Breast epithelium (tissue), 4 donors: ENCODE measurements at regions not wholly inside any gene's neighbourhood (a gene's known extent, or its start where the extent isn't known, plus 50 kb on each side); places are given as distances from the start of the nearest gene placed in this dataset.

Experiments used
- DNase-seq, 2 donors: peaks; one replicate each; pipeline ENCODE4 v3.0.0-alpha.2; 2019; ENCODE audit warnings: low spot score in 2 of 2
- H3K27ac ChIP-seq, 2 donors: fragments of 200-600 bp; sonication (generic) in 1 of 2; one replicate each; pipeline ENCODE4 v1.5.1; 2016 to 2019; ENCODE audit warnings: mild to moderate bottlenecking in 1 of 2
- H3K27me3 ChIP-seq, 2 donors: fragments of 200-600 bp; sonication (generic) in 1 of 2; one replicate each; pipeline versions ENCODE4 v1.5.1 to v1.6.0; 2017 to 2019; ENCODE audit warnings: control low read depth in 1 of 2, mild to moderate bottlenecking in 1 of 2
- H3K36me3 ChIP-seq: fragments of 200-600 bp; one replicate; pipeline ENCODE4 v1.5.1; 2019
- H3K4me1 ChIP-seq, 2 donors: fragments of 200-600 bp; sonication (generic); one replicate each; pipeline ENCODE4 v1.5.1; 2016 to 2019; ENCODE audit warnings: control low read depth in 1 of 2
- H3K4me3 ChIP-seq, 3 donors: fragments of 200-600 bp; sonication (generic); 1 replicate in 2 of 3; 2 replicates in 1 of 3; pipeline ENCODE4 v1.5.1; 2016 to 2019; ENCODE audit warnings: mild to moderate bottlenecking in 3 of 3, moderate library complexity in 2 of 3
- H3K9me3 ChIP-seq, 2 donors: fragments of 200-600 bp; sonication (generic) in 1 of 2; one replicate each; pipeline ENCODE4 v1.5.1; 2016 to 2019; ENCODE audit warnings: control low read depth in 1 of 2
- POLR2A ChIP-seq: fragments of 450-650 bp; IDR thresholded peaks from one replicate; pipeline ENCODE4 v1.6.1; 2016; ENCODE audit warnings: antibody characterized with exemption, mild to moderate bottlenecking, moderate library complexity
- POLR2AphosphoS5 ChIP-seq, 3 donors: sonication (generic); formaldehyde crosslinking; IDR thresholded peaks; one replicate each; pipeline ENCODE4 v1.6.1; 2017; ENCODE audit warnings: antibody characterized with exemption in 3 of 3
- intact Hi-C: fragments of 100-400 bp; cut with DNase I; formaldehyde crosslinking; loops from one replicate; pipeline ENCODE4 v1.15.1; 2023; ENCODE audit warnings: low total_unique reads
- TF ChIP-seq, protein P1 (sequence below), 3 donors: fragments of 450-650 bp; IDR thresholded peaks; one replicate each; pipeline ENCODE4 v1.5.1; 2016 to 2017; ENCODE audit warnings: antibody characterized with exemption in 3 of 3, mild to moderate bottlenecking in 3 of 3, moderate library complexity in 3 of 3

DNA sequence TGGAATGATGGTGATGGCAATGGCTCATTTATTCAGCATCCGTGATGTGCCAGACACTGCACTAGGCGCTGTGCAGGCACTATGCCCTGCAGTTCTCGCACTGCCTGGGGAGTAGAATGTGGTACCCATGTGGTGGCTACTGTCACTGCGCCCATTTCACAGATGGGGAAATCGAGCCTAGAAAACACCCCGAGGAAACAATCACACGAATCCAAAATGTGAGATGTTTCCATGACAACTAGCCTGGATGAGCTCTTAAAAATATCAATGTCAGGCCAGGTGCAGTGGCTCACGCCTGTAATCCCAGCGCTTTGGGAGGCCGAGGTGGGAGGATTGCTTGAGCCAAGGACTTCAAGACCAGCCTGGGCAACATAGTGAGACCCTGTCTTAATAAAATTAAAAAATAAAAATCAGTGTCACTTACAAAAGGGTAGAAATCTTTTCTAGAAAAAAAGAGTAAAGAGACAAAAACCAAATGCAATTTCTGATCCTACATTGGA lies 57.9 kb upstream of the TNRC6A start:
- peak overlapping the region in 1 of 2 donors; percentile 66 for H3K27ac ChIP-seq
- H3K4me3 ChIP-seq: no peak overlapping the region
- H3K27me3 ChIP-seq: no peaks in the 10 kb centered on the region
- no peak for DNase-seq
- intact Hi-C loops: no loop called here
- no peaks in the 10 kb centered on the region for H3K36me3 ChIP-seq
- no peaks in the 10 kb centered on the region for H3K4me1 ChIP-seq
- TF ChIP-seq POLR2A (no peak), POLR2AphosphoS5 (IDR thresholded peaks at IDR 0.05) (no peak)
- TF ChIP-seq, protein P1, sequence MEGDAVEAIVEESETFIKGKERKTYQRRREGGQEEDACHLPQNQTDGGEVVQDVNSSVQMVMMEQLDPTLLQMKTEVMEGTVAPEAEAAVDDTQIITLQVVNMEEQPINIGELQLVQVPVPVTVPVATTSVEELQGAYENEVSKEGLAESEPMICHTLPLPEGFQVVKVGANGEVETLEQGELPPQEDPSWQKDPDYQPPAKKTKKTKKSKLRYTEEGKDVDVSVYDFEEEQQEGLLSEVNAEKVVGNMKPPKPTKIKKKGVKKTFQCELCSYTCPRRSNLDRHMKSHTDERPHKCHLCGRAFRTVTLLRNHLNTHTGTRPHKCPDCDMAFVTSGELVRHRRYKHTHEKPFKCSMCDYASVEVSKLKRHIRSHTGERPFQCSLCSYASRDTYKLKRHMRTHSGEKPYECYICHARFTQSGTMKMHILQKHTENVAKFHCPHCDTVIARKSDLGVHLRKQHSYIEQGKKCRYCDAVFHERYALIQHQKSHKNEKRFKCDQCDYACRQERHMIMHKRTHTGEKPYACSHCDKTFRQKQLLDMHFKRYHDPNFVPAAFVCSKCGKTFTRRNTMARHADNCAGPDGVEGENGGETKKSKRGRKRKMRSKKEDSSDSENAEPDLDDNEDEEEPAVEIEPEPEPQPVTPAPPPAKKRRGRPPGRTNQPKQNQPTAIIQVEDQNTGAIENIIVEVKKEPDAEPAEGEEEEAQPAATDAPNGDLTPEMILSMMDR (IDR thresholded peaks at IDR 0.05): no peak
- no peaks in the 10 kb centered on the region for H3K9me3 ChIP-seq

DNA sequence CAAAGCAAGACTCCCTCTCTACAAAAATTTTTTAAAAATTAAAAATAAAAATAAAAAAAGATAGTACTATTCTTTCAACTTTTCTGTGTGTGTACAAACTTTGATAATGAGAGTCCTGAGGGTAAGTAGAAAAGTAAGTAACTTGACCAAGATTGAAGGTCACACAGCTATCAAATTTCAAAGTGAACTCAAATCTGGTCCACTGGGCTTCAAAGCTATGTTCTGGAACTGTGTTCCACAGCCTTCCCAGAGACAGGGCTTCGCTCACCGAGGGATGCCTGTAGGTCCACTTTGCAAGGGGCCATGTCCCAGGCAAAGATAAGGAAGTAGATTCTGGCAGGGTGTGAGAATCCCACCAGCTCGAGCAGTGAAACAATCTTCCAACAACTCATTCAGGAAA lies 56.3 kb upstream of the TNRC6A start:
- intact Hi-C loops: no loop called here
- no peaks in the 10 kb centered on the region for H3K36me3 ChIP-seq
- no peak for DNase-seq

GRCh38 chr16:24674877-24675276 lies 54.6 kb upstream of the TNRC6A start:
- Histone ChIP-seq H3K27me3 (no peaks in the 10 kb centered on the region), H3K4me3 (no peak overlapping the region), H3K4me1 (no peaks in the 10 kb centered on the region), H3K27ac (no peak overlapping the region), H3K9me3 (no peaks in the 10 kb centered on the region), H3K36me3 (no peaks in the 10 kb centered on the region)
- TF ChIP-seq, protein P1 (IDR thresholded peaks at IDR 0.05): no peak
- DNase-seq: no peak
- intact Hi-C loops: no loop called here

More for the DNA sequence above, 56.3 kb upstream of the TNRC6A start:
- H3K4me3 ChIP-seq: no peak overlapping the region
- H3K9me3 ChIP-seq: no peaks in the 10 kb centered on the region
- no peaks in the 10 kb centered on the region for H3K4me1 ChIP-seq
- no peaks in the 10 kb centered on the region for H3K27me3 ChIP-seq
- no peak overlapping the region for H3K27ac ChIP-seq
- TF ChIP-seq, protein P1 (IDR thresholded peaks at IDR 0.05): no peak
- no peak for TF ChIP-seq POLR2AphosphoS5 (IDR thresholded peaks at IDR 0.05)
- no peak for TF ChIP-seq POLR2A

DNA sequence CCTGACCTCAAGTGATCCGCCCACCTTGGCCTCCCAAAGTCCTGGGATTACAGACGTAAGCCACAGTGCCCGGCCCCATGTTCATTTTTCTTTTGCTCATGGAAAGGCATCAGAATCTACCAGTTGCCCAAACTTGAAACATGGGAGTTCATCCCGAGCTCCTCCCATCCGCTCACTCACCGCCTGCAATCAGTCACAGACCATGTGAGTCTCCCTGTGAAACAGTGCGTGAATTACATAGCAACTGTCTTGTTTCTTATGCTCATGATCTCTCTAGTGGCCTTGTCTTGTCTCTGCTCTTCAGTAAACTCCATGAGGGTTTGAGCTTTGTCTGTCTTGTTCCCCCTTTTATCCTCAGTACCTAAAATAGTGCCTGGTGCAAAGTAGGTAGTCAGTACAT lies 52.1 kb upstream of the TNRC6A start:
- H3K4me1 ChIP-seq: no peaks in the 10 kb centered on the region
- intact Hi-C loops: no loop called here
- H3K27ac ChIP-seq: no peak overlapping the region
- H3K36me3 ChIP-seq: no peaks in the 10 kb centered on the region
- H3K9me3 ChIP-seq: no peaks in the 10 kb centered on the region
- no peak for DNase-seq
- H3K4me3 ChIP-seq: no peak overlapping the region
- TF ChIP-seq POLR2AphosphoS5 (IDR thresholded peaks at IDR 0.05) (no peak), POLR2A (no peak)
- TF ChIP-seq, protein P1 (IDR thresholded peaks at IDR 0.05): no peak
- H3K27me3 ChIP-seq: no peaks in the 10 kb centered on the region
